HG02840 (cell line): ENCODE measurements at regions not wholly inside any gene's neighbourhood (a gene's known extent, or its start where the extent isn't known, plus 50 kb on each side); places are given as distances from the start of the nearest gene placed in this dataset.
"Not testable (repeated sequence)": the region's sequence is repeated elsewhere in the genome, so short reads cannot be mapped to it uniquely, and the experiment has no call there.

Experiments
- ATAC-seq: cut with Tn5 transposase; IDR thresholded peaks from one replicate; pipeline ENCODE4 v1.9.1; 2021; ENCODE audit warnings: mild to moderate bottlenecking, moderate library complexity, moderate number of reproducible peaks; ENCODE audit not compliant: unreplicated experiment, low FRiP score

- no peak for ATAC-seq
Observed at GRCh38 chr2:14750433-14750832, 117.9 kb downstream of the LRATD1 start.

GRCh38 chr2:14751581-14751980 is 119.1 kb downstream of the LRATD1 start:
- ATAC-seq = no peak

DNA sequence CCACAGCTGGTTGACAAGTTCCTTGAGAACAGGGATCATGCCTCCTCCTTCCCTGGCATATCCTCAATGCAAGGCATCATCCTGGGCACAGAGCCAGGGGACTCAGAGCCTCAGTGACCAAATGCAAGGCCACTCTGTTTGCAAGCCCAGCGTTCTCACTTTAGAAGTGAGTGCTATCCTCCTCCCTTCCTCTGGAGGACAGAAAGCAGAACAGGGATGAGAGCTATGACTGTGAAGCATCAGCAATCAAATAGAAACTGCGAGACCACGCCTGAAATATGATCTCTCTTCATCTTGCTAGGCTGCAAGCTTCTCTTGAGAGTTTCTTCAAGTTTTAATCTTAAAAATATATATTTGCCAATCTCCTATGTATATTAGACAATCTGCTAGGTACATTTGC is 119.8 kb downstream of the LRATD1 start:
- ATAC-seq = no peak

- no peak for ATAC-seq
Observed at GRCh38 chr2:14756122-14756541, 123.6 kb downstream of the LRATD1 start.

- no peak for ATAC-seq
Observed at GRCh38 chr2:14756981-14757657, 124.6 kb downstream of the LRATD1 start.

DNA sequence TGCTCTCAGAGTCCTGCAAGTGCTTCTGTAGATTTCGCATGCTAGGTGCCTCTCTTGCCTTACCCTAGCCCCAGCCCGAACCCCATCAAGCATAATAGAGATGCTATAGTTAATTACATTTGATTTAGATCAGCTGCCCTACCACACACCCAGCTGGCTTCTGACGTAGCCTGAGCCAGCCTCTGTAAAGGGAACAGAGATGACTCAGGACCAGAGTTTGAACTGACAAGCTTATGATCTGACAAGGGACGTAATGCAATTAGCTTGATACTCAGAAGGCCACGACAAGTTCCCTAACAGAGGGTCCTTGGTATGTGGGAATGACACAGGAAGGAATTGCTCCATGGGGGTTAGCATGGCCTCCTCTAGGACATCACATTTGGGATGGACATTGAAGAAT is 126.6 kb downstream of the LRATD1 start:
- no peak for ATAC-seq

- ATAC-seq = no peak
Observed at GRCh38 chr2:14760169-14760568, 127.7 kb downstream of the LRATD1 start.

DNA sequence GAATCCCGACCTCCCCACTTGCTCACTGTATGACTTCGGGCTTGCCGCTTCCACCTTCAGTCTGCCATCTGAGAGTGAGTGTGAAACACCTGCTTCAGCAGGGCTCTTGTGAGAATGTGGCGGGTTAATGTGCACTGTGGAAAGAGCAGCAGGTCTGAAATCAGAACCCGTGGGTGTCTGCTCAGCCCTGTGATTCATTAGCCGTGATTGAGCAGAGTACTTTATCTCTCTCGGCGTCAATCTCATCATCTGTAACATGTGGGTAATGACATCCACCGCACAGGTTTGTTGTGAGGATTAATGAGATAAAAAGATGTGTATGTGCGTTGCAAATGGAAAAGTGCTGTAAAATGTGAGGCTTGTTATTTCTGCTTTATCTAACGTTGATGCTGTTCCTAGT is 128.6 kb downstream of the LRATD1 start:
- ATAC-seq = no peak

GRCh38 chr2:14773696-14774095 is 141.2 kb downstream of the LRATD1 start:
- ATAC-seq = no peak

DNA sequence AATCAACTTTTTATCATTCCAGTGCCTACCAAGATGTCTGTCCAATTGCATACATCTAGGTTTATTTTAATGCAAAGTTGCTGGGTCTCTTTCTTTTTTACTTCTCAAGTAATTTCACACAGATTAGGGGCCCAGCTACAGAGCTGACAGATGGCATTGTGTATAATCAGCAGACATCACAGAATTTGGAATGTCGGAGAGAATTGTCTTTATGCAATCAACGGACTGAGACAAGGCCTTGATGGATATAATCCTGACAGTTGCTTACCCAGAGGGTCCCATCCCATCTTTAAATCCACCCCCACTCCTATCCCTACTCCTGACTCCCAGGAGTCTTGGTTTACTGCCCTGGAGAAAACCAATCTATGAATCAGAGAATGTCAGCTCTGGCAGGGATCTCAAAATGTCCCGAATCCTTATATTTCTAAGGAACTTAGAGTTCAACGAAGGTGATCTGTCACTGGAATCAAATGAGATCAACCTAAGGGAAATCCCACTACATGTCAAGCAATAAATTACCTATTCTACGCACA is 142.0 kb downstream of the LRATD1 start:
- ATAC-seq = no peak

- no peak for ATAC-seq
Observed at GRCh38 chr2:14776216-14776615, 143.7 kb downstream of the LRATD1 start.

DNA sequence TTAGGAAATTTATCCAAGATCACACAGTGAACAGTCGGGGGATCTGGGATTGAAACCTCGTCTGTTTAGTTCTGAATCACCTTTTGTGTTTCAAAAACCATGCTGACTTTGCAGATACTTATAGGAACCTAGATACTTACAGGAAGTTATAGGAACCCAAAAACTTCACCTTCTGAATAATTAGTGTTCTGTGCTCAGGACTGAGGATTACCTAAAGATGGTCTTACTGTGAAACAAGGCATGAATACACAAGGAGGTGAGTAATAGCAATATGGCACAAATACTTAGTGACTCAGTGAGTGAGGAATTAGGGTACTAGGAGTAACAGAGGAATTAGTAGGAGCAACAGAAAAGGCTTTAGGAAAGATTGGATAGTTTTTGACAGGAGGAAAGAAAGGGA is 145.5 kb downstream of the LRATD1 start:
- no peak for ATAC-seq

- ATAC-seq = no peak
Observed at GRCh38 chr2:14779252-14779651, 146.7 kb downstream of the LRATD1 start.

- no peak for ATAC-seq
Observed at GRCh38 chr2:14781142-14781541, 148.6 kb downstream of the LRATD1 start.

GRCh38 chr2:14788814-14789213 is 156.3 kb downstream of the LRATD1 start:
- not testable (repeated sequence) for ATAC-seq

DNA sequence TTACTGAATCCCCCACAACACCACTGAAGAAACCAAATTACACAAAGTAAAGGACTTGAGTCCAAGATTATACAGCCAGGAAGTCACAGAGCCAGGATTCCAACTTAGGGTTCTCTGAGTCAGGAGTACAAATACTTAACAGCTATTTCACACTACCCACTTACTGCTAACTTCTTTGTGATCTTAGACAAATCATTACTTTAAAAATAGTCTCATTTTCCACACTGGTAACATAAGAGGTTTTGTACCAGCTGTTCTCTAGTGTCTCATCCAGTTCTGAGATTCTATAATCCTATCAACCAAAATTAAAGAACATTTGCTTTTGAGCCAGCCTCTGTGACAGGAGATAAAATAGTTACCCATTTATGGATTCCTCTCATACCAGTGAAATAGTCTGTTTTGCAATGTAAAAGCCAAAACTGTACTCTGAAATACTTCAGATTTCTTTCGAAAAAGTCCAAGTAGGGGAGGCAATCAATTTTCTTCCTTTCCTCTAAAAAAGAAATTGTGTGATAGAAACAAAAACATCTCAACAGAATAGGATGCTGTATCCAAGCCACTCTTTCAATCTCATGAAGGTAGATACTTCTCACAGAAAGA is 157.6 kb downstream of the LRATD1 start:
- ATAC-seq = no peak

DNA sequence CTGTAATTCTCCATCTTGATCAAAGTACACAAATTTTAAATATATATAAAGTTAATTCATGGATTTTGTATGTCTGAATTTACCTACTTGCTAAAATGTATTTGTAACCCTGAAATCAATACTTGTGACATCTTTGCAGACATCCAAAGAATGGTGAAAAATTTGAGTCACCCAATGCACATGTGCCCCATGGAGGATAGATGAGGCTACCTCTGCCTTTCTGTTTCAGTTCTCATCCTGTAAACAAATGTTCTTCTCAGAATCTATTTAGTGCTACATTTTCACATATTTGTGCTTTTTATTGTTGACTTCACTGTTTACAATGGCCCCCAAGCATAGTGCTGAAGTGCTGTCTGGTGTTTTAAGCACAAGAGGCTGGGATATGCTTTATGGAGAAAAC is 171.5 kb downstream of the LRATD1 start:
- no peak for ATAC-seq

GRCh38 chr2:14804902-14805301 is 172.4 kb downstream of the LRATD1 start:
- no peak for ATAC-seq

DNA sequence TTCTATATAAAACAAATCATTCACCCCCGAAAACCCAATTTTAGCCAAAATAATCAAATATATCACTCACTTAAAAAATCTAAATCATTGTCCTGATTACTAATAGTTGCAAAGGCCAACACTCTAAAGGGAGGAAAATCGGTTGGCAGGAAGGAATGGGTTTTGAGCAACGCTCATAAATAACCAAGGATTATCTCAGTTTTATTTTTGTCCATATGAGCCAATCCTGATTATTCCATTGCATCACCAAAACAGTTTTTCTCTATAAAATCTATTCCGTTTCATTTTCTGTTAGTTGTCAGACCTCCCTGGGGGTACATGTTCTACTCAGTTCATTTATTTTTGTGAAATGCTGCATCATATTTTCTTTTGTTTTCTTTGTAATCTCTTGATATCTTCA is 174.1 kb downstream of the LRATD1 start:
- no peak for ATAC-seq

DNA sequence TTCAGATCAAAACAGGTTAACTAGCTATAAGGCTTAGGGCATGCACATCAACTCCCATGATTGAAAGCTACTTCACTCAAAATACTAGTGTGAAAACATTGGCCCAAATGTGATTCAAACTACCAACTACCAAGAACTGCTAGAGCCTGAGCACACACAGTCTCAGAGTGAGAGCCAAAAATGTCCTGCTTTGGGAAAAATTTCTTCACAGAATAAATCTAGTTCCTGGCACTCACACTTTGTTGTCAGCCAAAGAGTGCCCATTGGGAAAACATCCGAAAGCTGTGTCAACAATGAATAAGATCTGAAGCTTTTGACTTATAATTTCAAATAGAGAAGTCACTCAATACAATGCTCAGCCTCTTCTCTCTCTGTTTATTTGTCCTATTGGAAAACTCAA is 182.7 kb downstream of the LRATD1 start:
- ATAC-seq = no peak

GRCh38 chr2:14816069-14817060 is 183.8 kb downstream of the LRATD1 start:
- ATAC-seq = no peak
